HCEC 1CT (cell line): ENCODE measurements at regions not wholly inside any gene's neighbourhood (a gene's known extent, or its start where the extent isn't known, plus 50 kb on each side); places are given as distances from the start of the nearest gene placed in this dataset.
"Not testable (repeated sequence)": the region's sequence is repeated elsewhere in the genome, so short reads cannot be mapped to it uniquely, and the experiment has no call there.

ENCODE experiments used
- DNase-seq: peaks from one replicate; pipeline ENCODE4 v3.0.0-alpha.2; 2017

- DNase-seq: peak; percentile 74
Observed at GRCh38 chr5:72692651-72693442, 123.6 kb upstream of the TNPO1 start.

GRCh38 chr5:72692231-72692637, 124.2 kb upstream of the TNPO1 start:
- DNase-seq: peak; percentile 36

- DNase-seq: no peak
Observed at GRCh38 chr5:72691751-72692150, 124.7 kb upstream of the TNPO1 start.

- no peak for DNase-seq
Observed at GRCh38 chr5:72688916-72689315, 127.5 kb upstream of the TNPO1 start.

GRCh38 chr5:72687288-72687687, 129.2 kb upstream of the TNPO1 start:
- no peak for DNase-seq

GRCh38 chr5:72682561-72682960, 133.9 kb upstream of the TNPO1 start:
- DNase-seq: no peak

- DNase-seq: no peak
Observed at GRCh38 chr5:72681781-72682180, 134.7 kb upstream of the TNPO1 start.

GRCh38 chr5:72677447-72677846, 139.0 kb upstream of the TNPO1 start:
- no peak for DNase-seq

- not testable (repeated sequence) for DNase-seq
Observed at GRCh38 chr5:72676831-72677230, 139.6 kb upstream of the TNPO1 start.

GRCh38 chr5:72673623-72674022, 142.8 kb upstream of the TNPO1 start:
- DNase-seq: no peak

- DNase-seq: no peak
Observed at GRCh38 chr5:72673180-72673579, 143.3 kb upstream of the TNPO1 start.

- DNase-seq: no peak
Observed at GRCh38 chr5:72667708-72668107, 148.8 kb upstream of the TNPO1 start.

GRCh38 chr5:72662936-72663335, 153.5 kb upstream of the TNPO1 start:
- DNase-seq: no peak

GRCh38 chr5:72662305-72662704, 154.2 kb upstream of the TNPO1 start:
- no peak for DNase-seq

- DNase-seq: peak; percentile 25
Observed at GRCh38 chr5:72661405-72661804, 154.2 kb upstream of the ZNF366 start.

GRCh38 chr5:72659726-72660125, 152.5 kb upstream of the ZNF366 start:
- no peak for DNase-seq

- DNase-seq: no peak
Observed at GRCh38 chr5:72658761-72659540, 151.7 kb upstream of the ZNF366 start.

GRCh38 chr5:72658161-72658560, 151.0 kb upstream of the ZNF366 start:
- DNase-seq: no peak

- DNase-seq: no peak
Observed at GRCh38 chr5:72656756-72657513, 149.7 kb upstream of the ZNF366 start.

GRCh38 chr5:72656331-72656730, 149.1 kb upstream of the ZNF366 start:
- no peak for DNase-seq

- DNase-seq: no peak
Observed at GRCh38 chr5:72654231-72654630, 147.0 kb upstream of the ZNF366 start.

GRCh38 chr5:72653586-72653985, 146.4 kb upstream of the ZNF366 start:
- DNase-seq: no peak

- peak; percentile 46 for DNase-seq
Observed at GRCh38 chr5:72651779-72652178, 144.6 kb upstream of the ZNF366 start.

- no peak for DNase-seq
Observed at GRCh38 chr5:72651109-72651508, 143.9 kb upstream of the ZNF366 start.
